Neural crest cell (in vitro differentiated cells): ENCODE measurements at regions not wholly inside any gene's neighbourhood (a gene's known extent, or its start where the extent isn't known, plus 50 kb on each side); places are given as distances from the start of the nearest gene placed in this dataset.

ENCODE experiments used
- DNase-seq: peaks from one replicate; pipeline ENCODE4 v3.0.0; 2021; ENCODE audit warnings: low read depth, mixed read lengths, low spot score
- H3K27ac Mint-ChIP-seq: one replicate; pipeline ENCODE4 v1.8.0; 2021; ENCODE audit warnings: mild to moderate bottlenecking, mixed read lengths; ENCODE audit not compliant: unreplicated experiment
- H3K27me3 Mint-ChIP-seq: 2 replicates; pipeline ENCODE4 v1.8.0; 2021; ENCODE audit warnings: low read depth, mild to moderate bottlenecking, mixed read lengths
- H3K36me3 Mint-ChIP-seq: 2 replicates; pipeline ENCODE4 v1.8.0; 2021; ENCODE audit warnings: low read depth, mild to moderate bottlenecking, mixed read lengths
- H3K4me1 Mint-ChIP-seq: 2 replicates; pipeline ENCODE4 v1.8.0; 2021; ENCODE audit warnings: mixed read lengths
- H3K4me3 Mint-ChIP-seq: one replicate; pipeline ENCODE4 v1.8.0; 2021; ENCODE audit warnings: mild to moderate bottlenecking, mixed read lengths
- H3K9me3 Mint-ChIP-seq: 2 replicates; pipeline ENCODE4 v1.8.0; 2021; ENCODE audit warnings: mixed read lengths
- CTCF ChIP-seq: fragments of 200-600 bp; sonication (generic); conservative IDR thresholded peaks from 2 replicates; pipeline ENCODE4 v1.5.0; 2021; ENCODE audit warnings: antibody characterized with exemption, mild to moderate bottlenecking

DNA sequence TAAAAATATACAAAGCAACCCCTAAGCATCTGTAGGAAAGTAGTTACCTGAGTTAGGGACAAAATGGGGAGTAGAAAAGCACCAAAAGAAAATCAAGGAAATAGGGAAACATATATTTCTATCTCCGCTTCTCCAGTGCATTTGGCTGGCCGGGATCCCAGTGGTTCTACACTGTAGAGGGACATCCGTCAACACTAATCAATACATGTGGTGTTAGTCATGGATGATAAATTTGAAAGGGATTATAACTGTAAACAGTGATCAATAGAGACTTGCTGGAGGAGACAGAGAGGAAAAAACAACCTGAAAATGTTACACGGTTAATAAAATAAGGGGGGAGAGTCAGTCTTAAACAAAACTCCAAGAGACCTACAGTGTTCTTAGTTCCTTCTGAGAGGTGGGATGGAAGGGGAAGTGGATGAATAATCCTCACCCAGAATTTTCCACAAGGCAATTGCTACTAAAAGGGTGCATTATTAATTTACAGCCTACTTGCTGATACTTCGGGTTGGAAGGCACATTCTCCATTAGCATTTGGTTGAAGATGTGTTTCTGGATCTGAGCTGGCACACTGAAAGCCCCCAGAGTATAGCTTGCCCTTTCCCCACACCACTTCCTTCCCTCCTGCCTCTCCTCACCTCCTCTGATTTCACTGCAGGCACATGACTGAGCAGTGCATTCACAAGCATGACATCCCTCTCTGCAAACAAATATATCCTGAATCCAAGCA, 530.0 kb downstream of the BCL11A start:
- no peaks in the 10 kb centered on the region for H3K27me3 Mint-ChIP-seq
- peaks cover 2% of the 10 kb centered on the region for H3K9me3 Mint-ChIP-seq
- H3K4me1 Mint-ChIP-seq = no peaks in the 10 kb centered on the region
- no peak for DNase-seq
- no peak overlapping the region for H3K27ac Mint-ChIP-seq
- peaks cover 2% of the 10 kb centered on the region for H3K36me3 Mint-ChIP-seq
- no peak for TF ChIP-seq CTCF
- no peak overlapping the region for H3K4me3 Mint-ChIP-seq

GRCh38 chr2:60007671-60008070, 545.8 kb downstream of the BCL11A start:
- DNase-seq = no peak
- Mint-ChIP-seq H3K4me3 (no peak overlapping the region), H3K27ac (no peak overlapping the region), H3K27me3 (no peaks in the 10 kb centered on the region), H3K36me3 (no peaks in the 10 kb centered on the region), H3K4me1 (no peaks in the 10 kb centered on the region), H3K9me3 (no peaks in the 10 kb centered on the region)
- TF ChIP-seq CTCF = no peak

DNA sequence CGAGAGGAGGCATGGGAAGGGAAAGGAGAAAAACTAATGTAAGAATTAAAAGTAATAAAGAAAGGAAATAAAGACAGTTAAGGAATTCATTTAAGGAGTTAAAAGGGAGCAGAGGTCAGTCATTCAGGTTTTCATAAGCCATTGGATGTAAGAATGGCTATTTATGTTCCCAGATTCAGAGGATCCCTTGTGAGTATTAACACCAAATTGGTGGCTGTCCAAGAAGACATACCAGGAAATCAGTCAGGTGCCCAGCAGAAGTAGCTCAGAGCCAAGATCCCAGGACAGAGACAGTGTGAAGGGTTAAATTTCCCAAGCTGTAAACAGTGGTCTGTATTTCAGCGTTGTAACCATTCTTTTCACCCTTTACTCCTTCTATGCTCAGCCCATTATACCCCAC, 550.4 kb downstream of the BCL11A start:
- Mint-ChIP-seq H3K4me1 (no peaks in the 10 kb centered on the region), H3K27ac (no peak overlapping the region), H3K9me3 (no peaks in the 10 kb centered on the region), H3K4me3 (no peak overlapping the region), H3K27me3 (no peaks in the 10 kb centered on the region), H3K36me3 (no peaks in the 10 kb centered on the region)
- DNase-seq = no peak
- TF ChIP-seq CTCF = no peak

GRCh38 chr2:60002183-60002867, 551.1 kb downstream of the BCL11A start:
- no peaks in the 10 kb centered on the region for H3K9me3 Mint-ChIP-seq
- no peaks in the 10 kb centered on the region for H3K27me3 Mint-ChIP-seq
- no peak overlapping the region for H3K27ac Mint-ChIP-seq
- DNase-seq = no peak
- H3K4me1 Mint-ChIP-seq = no peaks in the 10 kb centered on the region
- no peaks in the 10 kb centered on the region for H3K36me3 Mint-ChIP-seq
- no peak for TF ChIP-seq CTCF
- H3K4me3 Mint-ChIP-seq = no peak overlapping the region

- Mint-ChIP-seq H3K27ac (no peak overlapping the region), H3K4me1 (no peaks in the 10 kb centered on the region), H3K36me3 (no peaks in the 10 kb centered on the region), H3K4me3 (no peak overlapping the region), H3K27me3 (no peaks in the 10 kb centered on the region), H3K9me3 (no peaks in the 10 kb centered on the region)
- no peak for DNase-seq
- TF ChIP-seq CTCF = no peak
Observed at GRCh38 chr2:60000686-60001085, 552.8 kb downstream of the BCL11A start.
